Epithelial cell of esophagus (primary cell): ENCODE measurements at regions not wholly inside any gene's neighbourhood (a gene's known extent, or its start where the extent isn't known, plus 50 kb on each side); places are given as distances from the start of the nearest gene placed in this dataset.

ENCODE experiments used
- DNase-seq: peaks from one replicate; pipeline ENCODE4 v3.0.0; 2010; ENCODE audit warnings: low read depth
- H3K4me3 ChIP-seq: 2 replicates; pipeline ENCODE4 v1.5.1; 2011; ENCODE audit warnings: mild to moderate bottlenecking, low read length, control low read depth
- CTCF ChIP-seq: IDR thresholded peaks from 2 replicates; pipeline ENCODE4 v1.5.1; 2011; ENCODE audit warnings: low read depth, mild to moderate bottlenecking, low read length, control low read depth, inconsistent platforms; ENCODE audit not compliant: insufficient read depth; ENCODE audit errors: missing control alignments

DNA sequence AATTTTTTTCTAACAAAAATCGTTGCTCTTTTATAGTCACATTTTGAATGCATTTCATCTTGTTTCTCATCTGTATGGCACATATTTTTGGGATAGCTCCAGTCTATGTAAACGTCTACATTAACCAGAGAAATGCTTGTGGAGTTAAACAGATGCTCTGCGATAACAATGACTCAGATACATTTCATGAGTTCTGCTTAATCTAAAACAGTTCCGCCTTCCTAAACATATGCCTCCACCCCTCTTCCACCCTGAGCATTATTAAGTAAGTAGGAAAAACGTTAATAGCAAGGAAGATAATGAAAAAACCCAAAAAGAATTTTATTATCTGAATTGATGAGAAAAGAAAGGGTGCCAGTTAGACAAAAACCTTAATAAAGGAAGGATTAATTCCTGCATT, 396.1 kb downstream of the TUSC7 start:
- H3K4me3 ChIP-seq: no peak overlapping the region
- no peak for DNase-seq
- TF ChIP-seq CTCF: no peak

DNA sequence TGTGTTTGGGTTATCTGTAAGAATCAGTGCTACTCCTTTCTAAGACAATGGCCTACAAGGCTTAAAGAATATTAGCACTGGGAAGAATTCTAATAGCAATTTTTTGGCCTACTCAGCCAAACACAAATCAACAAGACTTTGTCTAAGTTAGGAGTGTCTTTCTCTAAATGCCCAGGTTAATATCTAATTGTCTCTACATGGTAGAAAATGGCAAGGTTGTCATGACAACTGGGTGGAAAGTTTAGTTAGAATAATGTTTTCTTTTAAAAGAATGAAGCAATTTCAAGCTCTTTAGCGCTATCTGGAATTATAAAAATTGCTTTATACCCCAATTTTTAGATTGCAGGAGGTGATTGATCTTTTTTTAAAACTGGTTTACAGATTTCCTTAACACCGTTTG, 396.8 kb downstream of the TUSC7 start:
- H3K4me3 ChIP-seq: no peak overlapping the region
- DNase-seq: no peak
- no peak for TF ChIP-seq CTCF

- no peak for DNase-seq
- no peak overlapping the region for H3K4me3 ChIP-seq
- no peak for TF ChIP-seq CTCF
These were observed 398.4 kb downstream of the TUSC7 start for GRCh38 chr3:117107946-117108345.

- no peak for TF ChIP-seq CTCF
- H3K4me3 ChIP-seq: no peak overlapping the region
- DNase-seq: no peak
These were observed 399.6 kb downstream of the TUSC7 start for GRCh38 chr3:117109178-117109577.

DNA sequence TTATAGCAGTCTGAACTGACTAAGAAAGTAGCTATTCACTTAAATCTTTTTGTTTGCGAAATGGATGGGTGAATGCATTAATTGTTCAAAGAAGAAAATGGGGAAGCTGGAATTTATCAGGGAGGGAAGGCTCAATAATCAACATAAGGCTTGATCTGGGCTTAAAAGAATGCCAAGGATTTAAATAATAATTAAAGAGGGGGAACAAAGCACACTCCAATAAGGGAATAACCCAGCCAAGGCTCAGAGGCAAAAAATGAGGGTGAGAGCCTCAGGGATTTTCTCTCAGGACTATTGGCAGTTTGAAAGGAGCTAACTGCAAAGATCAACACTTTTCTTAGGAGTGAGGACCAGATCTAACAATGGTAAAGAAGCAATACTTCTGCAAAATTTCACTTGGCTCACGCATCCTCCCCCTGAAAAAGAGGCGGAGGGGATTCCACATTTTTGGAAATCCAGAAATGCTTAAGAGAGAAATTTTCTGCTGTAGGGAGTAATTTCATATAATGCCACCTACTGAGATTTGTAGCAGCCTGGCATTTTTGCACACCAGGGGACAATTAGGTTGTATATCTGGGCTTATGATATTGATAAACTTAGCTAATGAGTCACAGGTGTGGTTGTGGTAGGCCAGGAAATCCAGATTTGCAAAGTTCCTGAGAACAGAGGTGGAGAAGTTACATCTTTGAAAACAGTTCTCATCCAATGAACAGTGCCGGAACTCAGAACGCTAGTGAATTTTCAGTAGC, 405.1 kb downstream of the TUSC7 start:
- TF ChIP-seq CTCF: no peak
- no peak overlapping the region for H3K4me3 ChIP-seq

DNA sequence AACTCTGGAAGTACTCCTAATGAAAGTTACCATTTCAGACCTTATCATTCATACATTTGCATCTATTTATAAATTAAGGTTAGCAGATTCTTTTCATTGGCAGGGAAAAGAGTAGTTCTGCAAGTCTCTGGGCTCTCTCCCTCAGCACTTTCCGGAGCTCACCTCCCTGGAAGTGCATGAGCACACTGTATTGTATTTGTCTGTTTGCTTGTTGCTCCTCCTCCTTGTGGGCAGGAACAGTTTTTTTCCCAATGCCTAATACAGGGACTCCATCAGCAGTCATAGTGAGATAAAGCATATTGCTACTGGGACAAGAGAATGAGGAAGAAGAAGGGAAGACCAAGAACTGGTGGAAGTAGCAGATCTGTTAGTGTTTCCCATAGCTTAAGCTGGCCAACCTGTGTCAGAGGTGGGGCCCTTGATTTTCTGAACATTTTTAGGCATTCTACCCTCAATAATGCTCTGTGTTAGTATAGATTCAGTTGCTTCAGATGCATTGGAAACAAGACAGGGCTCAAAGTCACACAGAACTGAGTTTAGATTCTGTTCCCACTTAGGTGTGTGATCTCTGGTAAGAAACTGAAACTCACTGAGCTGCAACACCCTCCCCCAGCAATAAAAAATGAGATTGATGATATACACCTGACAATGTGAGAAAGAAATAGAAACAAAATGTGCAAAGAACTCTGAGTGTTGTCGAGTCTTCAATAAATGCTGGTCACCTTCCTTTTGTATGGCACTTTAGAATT, 407.8 kb downstream of the TUSC7 start:
- TF ChIP-seq CTCF: no peak

More for the DNA sequence above, 405.1 kb downstream of the TUSC7 start:
- DNase-seq: no peak

More for the DNA sequence above, 407.8 kb downstream of the TUSC7 start:
- H3K4me3 ChIP-seq: no peak overlapping the region
- DNase-seq: no peak
